Activated T-helper 1 cell treated with anti-CD3 and anti-CD28 coated beads, Interleukin-2, amount 50 U/mL, for 16 hours (primary cell): ENCODE measurements at regions not wholly inside any gene's neighbourhood (a gene's known extent, or its start where the extent isn't known, plus 50 kb on each side); places are given as distances from the start of the nearest gene placed in this dataset.
"Not testable (repeated sequence)": the region's sequence is repeated elsewhere in the genome, so short reads cannot be mapped to it uniquely, and the experiment has no call there.

Source experiments
- DNase-seq, 2 donors: peaks; one replicate each; pipeline ENCODE4 v3.0.0-alpha.2; 2020; ENCODE audit warnings: low read depth in 1 of 2, low spot score in 1 of 2

DNA sequence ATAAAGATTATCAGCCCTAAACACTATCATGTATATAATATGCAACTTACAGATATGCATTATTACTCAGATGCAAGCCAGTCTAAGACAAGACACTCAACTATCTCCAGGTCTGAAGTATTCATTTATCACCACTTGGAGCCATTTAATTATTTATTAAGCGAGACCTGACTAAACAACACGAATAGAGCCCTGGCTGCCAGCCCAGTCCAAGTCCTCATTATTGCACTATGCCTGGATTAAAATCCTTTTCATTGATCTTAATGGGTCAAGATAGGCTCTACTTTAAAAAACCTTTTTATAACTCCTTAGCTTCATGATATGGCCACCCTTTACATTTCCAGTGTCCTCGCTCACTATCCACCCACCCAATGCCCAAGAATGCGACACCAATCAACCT, 183.1 kb upstream of the MARCKS start:
- DNase-seq: no peak

DNA sequence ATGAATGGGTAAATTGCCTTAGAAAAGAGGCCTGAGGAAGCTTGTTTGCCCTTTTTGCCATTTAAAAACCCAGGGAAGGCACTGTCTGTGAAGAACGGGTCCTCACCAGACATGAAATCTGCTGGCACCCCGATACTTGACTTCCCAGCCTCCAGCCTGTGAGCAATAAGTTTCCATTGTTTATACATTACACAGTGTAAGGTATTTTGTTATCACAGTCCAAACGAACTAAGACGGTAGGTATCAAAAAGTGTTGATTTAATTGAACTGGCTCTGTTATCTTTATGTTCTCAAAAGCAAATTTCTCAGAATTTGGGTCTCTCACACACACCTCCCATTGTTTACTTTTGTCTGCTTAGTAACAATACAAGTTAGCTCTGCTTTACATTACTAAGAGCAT, 181.1 kb upstream of the MARCKS start:
- DNase-seq: no peak

DNA sequence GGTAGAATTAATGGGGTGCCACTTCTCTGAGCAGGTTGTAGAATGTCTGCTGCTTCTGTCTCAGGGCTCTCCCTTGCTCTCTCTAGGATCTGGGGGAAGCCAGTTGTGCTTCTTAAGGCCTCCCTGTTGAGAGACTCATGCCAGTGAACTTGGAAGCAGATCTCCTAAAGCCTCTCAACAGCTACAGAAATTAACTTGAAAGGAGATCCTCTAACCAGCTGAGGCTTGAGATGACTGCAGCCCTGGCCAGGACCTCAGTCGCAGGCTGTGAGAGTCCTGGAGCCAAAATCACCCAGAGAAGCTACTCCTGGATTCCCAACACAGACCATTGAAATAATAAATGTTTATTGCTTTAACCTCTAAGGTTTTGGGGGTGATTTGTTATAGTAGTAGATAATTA, 180.2 kb upstream of the MARCKS start:
- DNase-seq: no peak

DNA sequence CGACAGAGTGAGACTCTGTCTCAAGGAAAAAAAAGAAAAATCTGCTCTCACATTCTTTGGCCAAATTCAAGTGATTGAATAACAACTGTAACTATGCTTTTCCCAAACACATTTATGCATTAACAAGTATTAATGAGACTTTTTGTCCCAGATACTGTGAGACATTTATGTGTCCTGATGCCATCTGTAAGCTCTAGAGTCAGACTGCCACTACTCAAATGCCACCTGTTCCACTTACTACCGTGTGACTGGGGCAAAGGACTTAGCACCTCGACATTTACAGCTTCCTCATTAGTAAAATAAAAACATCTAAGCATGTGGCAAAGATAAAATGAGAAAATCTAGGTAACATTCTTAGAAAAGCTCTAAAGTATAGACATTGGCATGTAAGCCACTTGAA, 178.1 kb upstream of the MARCKS start:
- DNase-seq: no peak

DNA sequence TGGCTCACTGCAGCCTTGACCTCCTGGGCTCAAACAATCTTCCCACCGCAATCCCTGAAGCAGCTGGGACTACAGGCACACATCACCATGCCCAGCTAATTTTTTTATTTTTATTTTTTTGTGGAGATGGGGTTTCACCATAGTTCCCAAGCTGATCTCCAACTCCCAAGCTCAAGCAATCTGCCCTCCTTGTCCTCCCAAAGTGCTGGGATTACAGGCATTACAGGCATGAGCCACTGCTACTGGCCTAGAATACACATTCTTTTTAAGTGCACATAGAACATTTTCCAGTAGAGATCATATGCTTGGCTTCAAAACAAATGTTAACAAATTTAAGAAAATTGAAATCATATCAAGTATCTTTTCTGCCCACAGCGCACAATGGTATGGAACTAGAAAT, 176.8 kb upstream of the MARCKS start:
- DNase-seq: no peak

DNA sequence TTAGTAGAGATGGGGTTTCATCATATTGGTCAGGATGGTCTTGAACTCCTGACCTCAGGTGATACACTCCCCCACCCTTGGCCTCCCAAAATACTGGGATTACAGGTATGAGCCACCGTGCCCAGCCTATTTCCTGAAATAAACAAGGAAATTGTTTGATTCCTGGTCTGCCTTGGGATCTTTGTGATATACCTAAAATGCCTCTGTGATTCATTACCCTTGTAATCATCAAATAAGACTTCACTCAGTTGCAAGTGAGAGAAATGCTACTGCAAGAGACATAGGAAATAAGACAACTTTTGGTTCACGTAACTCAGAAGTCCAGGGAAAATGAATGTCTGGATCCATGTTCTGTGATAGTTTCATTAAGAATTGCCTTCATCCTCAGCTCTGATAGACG, 173.2 kb upstream of the MARCKS start:
- DNase-seq: no peak

DNA sequence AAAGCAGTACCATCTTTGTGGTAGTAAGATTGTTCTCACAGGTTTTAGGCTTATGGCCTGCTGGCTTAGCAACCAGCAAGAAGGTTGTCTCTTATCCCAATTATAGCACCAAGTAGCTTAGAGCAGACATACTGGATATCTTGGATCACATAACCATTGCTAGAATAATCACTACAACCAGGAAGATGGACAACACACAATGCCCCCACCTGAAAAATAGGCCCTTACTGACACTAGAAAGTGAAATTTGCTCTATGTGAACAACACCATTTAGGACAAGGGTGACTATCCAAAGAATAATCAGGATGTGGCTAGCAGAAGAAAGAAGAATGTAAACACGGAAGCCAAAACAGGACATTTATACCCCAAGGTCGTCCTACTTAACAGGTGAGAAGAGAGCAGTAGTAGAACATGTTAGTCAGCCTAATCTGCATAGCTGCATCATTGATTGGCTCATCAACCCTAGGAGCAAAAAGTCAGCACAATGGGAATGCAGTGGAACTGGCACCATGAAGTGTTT, 172.7 kb upstream of the MARCKS start:
- no peak for DNase-seq

DNA sequence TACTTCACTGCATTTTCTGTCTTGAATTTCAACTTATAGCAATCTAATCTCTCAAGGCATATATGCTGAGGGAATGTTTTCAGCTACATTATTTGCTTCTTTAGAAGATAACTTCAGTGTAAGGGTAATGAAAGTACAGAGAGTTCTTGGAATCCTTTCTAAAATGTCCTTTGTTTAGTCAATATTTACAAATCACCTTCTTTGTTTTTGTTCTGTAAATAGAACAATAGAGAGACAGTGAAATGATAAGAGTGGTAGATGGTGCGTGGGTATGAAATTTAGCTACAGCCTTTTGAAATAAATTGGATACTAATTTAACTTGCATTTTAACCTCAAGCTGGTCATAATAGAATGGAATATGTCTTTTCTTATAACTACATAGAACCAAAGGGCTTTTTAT, 171.1 kb upstream of the MARCKS start:
- DNase-seq: no peak

DNA sequence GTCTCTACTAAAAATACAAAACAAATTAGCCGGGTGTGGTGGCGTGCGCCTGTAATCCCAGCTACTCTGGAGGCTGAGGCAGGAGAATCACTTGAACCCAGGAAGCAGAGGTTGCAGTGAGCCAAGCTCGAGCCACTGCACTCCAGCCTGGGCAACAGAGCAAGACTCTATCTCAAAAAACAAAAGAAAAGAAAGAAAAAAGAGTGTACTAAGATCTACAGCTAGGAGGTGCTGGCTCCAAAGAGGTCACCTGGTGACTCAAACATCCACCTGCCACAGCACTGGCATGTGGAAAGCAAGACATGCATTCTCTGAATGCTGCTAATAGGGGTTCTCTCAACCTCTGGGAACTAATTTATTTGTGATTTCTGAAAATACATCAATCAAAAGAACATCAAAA, 167.5 kb upstream of the MARCKS start:
- DNase-seq: not testable (repeated sequence)

DNA sequence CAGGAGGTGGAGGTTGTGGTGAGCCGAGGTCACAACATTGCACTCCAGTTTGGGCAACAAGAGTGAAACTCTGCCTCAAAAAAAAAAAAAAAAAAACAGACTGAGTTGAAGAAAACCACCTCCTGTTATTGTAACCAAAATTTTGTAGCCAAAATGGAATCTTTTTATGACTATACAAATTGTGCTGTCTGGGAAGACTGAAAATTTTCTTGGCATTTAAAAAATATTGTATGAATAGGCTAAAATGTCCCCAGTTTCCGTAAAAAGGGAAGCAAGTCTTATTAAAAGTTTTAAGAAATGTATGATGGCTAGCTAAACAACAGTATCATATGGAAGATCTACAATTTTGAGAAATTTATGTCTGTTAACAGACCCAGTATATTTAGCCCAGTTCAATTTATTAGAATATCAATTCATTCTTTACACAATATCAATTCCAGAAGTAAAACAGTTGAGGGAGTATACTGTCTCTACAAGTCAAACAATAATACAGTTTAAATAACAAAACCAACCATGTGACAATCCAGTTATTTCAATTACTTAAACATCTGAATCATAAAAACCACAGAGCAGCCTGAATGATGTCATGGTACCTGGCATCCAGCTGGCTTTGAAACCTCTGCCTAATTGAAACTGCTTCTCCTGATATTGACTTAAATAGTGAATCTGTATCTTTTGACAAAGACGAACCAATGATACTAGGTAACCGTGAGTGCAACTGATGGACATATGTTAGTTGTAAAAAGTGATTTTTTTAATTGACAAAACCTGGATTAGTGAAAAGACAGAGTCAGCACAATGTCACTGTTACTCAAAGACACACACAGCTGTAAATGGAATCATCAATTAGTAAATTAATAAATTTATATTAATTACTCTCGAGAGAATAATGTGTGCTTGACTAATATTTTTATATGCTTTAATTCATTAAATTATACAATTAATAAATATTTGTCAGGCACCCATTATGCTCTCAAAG, 166.6 kb upstream of the MARCKS start:
- DNase-seq: no peak

DNA sequence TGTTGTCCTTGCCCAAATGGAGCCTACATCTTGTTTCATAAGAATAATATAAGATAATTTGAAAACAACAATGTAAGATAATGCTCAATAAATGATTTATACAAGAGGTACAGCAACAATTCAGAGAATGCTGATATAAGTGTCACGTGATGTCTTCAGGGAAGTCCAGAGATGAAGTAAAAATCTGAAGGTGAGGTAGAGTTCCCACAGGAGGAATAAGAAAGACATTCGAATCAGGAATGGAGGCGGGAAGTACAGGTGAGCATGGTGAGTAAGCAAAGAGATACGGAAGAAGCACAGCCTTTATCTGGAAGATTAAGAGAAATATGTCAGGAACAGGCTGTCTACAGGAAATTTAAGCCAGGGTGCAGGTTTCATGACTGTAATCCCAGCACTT, 165.9 kb upstream of the MARCKS start:
- DNase-seq: no peak

DNA sequence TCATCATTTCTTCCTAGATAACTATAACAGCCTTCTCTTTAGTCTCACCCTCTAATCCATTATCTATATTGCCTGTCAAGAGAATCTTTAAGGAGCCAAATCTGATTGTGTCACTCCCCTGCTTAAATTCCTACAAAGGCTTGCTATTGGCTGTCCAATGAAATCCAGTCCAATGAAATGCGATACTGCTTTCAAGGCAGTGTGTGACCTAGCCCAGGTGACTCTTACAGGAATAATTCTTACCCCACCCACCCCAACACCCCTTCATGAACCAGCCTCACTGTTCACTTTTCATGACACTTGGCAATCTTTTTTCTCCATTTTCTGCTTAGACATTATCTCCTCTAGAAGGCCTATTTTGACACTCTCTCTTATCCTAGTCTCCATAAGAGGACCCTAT, 163.3 kb upstream of the MARCKS start:
- no peak for DNase-seq

DNA sequence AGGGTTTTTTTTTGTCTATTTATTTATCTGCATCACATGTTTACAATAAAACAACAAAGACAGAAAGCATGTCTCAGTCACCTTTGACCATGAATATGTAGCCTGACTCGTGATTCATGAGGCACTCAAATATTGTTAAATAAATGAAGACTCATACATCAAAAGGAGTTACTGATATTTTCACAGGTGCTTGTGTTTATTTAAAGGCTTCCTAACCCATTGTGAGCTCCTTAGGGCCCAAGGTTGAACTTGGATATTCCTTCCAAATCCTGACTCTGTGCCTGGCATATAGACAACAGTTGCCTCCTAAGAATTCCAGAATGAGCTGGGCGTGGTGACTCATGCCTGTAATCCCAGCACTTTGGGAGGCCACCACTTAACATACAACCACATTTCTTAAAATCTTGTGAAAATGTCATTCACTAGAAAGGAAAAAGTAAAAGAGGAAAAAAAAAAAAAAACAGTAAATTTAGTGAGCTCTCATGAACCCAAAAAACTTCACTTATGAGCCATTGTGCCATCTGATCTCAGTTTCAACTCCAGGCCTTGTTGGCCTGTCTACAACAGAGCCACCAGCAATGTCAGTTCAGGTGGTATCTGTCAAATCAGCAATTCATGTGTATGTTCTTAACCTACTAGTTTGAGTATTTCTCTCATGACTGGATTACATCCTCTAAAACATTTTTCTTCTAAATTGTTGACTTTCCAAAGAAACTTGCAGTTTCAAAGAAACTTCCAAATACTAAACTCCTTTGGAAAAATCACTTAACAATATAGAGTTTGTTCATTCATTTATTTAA, 162.7 kb upstream of the MARCKS start:
- DNase-seq: no peak

DNA sequence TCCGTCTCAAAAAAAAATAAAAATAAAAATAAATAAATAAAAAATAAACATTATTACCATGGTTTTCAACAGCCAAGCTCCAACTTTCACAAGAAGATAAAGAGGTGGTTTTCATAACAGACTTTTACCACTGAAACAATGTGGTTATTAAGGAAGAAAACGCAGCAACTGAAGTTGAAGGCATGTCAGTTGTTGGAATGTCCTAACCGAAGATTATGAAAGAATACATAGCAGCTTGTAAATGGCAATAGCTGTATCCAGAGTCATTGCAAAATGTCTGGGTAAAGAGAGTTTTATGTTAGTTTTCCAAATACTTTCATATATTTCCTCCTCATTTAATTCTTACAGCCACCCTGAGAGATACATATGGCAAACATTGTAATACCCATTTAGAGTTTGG, 161.6 kb upstream of the MARCKS start:
- no peak for DNase-seq

DNA sequence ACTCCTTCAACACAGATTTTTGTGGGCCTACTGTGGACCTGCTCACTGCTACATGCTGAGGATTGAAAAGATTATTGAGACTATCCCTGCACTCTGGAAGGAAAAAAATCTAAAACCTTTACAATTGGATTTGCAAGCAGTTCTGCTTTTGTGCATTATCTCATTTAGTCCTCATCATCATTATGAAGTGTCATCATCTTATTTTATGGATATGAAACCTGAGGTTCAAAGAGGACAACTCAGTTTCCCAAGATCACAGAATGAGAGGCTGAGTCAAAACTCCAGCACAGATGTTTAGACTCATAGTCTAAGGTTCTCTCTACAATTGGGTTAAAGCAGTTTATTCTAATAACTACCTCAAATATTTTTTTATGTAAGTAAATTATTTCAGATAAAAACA, 160.2 kb upstream of the MARCKS start:
- no peak for DNase-seq

DNA sequence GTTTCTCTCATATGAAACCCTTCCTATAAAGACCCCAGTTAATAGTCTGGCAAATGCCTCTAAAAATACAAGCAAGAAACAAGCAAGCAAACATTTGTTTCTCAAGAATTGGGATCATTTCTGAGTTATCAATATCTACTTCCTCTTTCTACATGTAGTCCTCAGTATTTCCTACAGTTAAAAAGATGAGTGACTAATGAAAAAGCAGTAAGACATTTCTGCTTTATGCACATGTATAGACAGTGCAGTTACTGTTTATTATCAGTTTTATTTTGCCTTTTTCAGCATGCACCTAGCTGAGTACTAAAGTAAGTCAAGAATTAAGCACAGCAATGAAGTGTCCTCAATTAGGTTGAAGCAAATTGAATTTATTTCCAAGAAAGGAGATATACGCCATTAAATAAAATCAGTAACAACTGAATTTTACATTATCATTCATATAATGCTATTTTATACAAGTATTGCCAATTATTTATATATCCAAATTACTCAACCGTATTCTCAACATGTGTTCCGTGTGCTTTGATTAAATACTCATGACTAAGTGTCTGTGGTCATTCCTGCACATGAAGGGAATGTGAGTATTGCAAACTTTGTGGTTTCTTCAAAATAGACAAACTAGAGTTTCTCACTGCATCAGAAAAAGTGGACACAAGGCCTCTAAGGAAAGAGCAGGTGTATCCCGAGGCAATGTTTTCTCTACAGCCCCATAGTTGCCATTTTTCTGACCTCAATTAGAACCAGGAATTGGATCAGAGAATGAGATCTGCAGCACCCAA, 159.3 kb upstream of the MARCKS start:
- no peak for DNase-seq

DNA sequence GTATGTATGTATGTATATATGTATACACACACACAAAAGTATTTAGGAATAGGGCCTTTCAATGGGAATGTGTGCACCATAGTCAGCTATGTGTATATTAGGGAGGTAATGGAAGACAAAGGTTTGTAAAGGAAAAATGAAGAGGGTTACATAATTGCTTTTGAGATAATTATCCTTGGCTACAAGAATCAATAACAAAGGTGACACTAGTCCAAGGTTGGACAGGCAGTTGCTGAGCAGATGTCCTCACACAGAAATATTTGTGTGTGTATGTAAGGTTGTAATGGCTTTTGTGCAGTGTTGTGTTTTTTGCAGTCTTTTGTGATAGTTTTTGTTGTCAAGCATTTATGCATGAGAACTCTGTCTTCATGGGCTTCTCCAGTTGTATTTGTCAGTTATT, 157.9 kb upstream of the MARCKS start:
- no peak for DNase-seq

DNA sequence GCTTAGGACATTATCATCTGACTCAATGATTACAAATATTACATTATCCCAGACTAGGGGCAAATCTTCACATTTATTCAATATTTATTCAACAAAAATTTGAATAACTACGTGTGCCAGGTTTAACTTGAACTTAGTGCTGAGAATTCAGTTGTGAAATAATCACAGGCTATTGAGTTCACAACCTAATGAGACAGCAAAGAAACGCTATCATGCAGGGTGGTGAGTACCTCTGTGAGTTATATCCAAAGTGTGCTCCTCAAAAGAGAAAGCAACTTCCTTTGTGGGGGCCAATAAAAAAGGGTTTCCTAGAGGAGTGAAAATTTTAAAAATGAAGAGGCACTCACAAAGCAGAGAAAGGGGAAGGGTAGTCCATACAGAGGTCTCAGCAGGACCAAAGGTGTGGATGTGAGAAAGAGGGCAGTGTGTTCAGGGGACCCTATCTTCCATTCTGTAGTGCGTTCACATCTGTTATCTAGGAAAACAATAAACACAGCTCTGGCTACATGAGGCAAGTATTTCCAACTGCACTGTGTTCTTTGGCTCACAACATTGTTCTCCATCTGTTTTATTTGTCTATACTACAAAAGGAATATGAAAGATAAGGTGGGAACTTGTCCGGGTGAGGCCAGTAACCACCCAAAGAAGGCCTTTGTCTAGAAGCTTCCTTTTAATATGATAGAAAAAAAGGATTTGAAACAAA, 155.4 kb upstream of the MARCKS start:
- no peak for DNase-seq

DNA sequence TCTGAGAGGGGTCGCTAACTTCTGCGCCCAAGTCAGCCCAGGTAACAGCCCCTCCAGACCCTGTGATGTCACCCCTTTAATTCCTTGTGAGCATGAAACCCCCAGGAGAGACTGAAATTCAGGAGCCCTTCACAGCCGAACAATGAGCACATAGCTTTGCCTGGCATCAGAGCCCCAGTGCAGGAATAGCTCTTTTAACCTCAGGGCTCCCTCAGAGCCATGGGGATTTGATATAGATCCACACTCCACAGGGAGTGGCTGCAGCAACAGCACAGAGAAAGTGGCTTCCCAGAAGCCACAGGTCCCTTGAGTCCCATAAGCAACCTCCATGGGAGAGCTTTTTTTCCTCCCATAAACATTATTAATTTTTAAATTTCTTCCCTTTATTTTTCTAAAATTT, 150.0 kb upstream of the MARCKS start:
- no peak for DNase-seq

DNA sequence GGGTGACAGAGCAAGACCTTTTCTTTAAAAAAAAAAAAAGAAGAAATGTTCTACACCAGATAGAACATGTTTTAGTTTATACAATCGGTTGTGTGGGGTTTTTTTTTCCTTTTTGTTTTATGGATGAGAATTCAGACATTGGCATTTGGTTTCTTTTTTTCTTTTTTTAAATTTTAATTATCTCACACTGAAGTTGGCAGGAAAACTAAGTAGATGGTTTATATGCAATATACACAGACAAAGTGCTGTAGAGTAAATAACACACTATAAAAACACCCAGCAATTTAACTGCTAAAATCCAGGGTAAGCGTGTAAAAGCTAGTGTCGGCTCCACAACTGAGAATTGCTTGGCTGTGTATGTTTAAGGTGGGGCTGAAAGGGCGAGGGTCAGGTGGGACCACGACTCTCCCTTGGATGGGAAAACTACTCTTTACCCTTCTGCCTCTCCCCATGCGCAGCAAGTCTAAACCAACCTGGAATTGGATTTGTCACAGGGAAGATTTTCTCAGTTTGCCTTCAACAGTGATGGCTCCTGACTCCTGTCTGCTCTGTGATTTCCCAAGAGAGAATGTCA, 147.1 kb upstream of the MARCKS start:
- no peak for DNase-seq
